CD4-positive, CD25-positive, alpha-beta regulatory T cell (primary cell): ENCODE measurements at regions not wholly inside any gene's neighbourhood (a gene's known extent, or its start where the extent isn't known, plus 50 kb on each side); places are given as distances from the start of the nearest gene placed in this dataset.
A peak's percentile ranks its signal among the peaks of the same experiment; 100 is the strongest.

Source experiments
- ATAC-seq, 2 donors: fragments of 150-1000 bp; cut with Tn5 transposase; one replicate each; pipeline ENCODE4 v1.10.0; 2021; ENCODE audit warnings: low read depth in 2 of 2, moderate number of reproducible peaks in 2 of 2, moderate library complexity in 1 of 2
- DNase-seq, 3 donors: peaks; one replicate each; pipeline versions ENCODE4 v3.0.0 to v3.0.0-alpha.2; 2012 to 2022; ENCODE audit warnings: mixed read lengths in 1 of 3
- H3K27ac ChIP-seq: one replicate; pipeline ENCODE4 v1.7.0; 2013; ENCODE audit warnings: mild to moderate bottlenecking, low read length; ENCODE audit not compliant: insufficient read depth, poor library complexity, severe bottlenecking
- H3K27me3 ChIP-seq: one replicate; pipeline ENCODE4 v1.7.0; 2013; ENCODE audit warnings: low read length; ENCODE audit not compliant: control insufficient read depth, insufficient read depth
- H3K36me3 ChIP-seq: one replicate; pipeline ENCODE4 v1.7.0; 2013; ENCODE audit warnings: mild to moderate bottlenecking, low read length, moderate library complexity; ENCODE audit not compliant: control insufficient read depth, insufficient read depth
- H3K4me1 ChIP-seq: 2 replicates; pipeline ENCODE4 v1.7.0; 2013; ENCODE audit warnings: mild to moderate bottlenecking, low read length; ENCODE audit not compliant: insufficient read depth, control insufficient read depth, poor library complexity, severe bottlenecking
- H3K4me3 ChIP-seq: one replicate; pipeline ENCODE4 v1.7.0; 2013; ENCODE audit warnings: low read depth, mild to moderate bottlenecking, low read length, moderate library complexity
- H3K9me3 ChIP-seq, 2 experiments: 1 replicate in 1 of 2; 2 replicates in 1 of 2; pipeline ENCODE4 v1.7.0; 2013; ENCODE audit warnings: low read length in 2 of 2, mild to moderate bottlenecking in 1 of 2, moderate library complexity in 1 of 2; ENCODE audit not compliant: control insufficient read depth in 2 of 2
- H3K27ac Mint-ChIP-seq, 3 donors: one replicate each; pipeline ENCODE4 v1.8.0; 2020 to 2022; ENCODE audit warnings: mild to moderate bottlenecking in 3 of 3, mixed read lengths in 3 of 3, moderate library complexity in 2 of 3
- H3K27me3 Mint-ChIP-seq: one replicate; pipeline ENCODE4 v1.8.0; 2022; ENCODE audit warnings: mild to moderate bottlenecking, mixed read lengths
- H3K36me3 Mint-ChIP-seq: one replicate; pipeline ENCODE4 v1.8.0; 2020; ENCODE audit warnings: mixed read lengths
- H3K4me1 Mint-ChIP-seq, 4 donors: one replicate each; pipeline ENCODE4 v1.8.0; 2020 to 2022; ENCODE audit warnings: mixed read lengths in 4 of 4, mild to moderate bottlenecking in 1 of 4
- H3K4me3 Mint-ChIP-seq, 4 donors: one replicate each; pipeline ENCODE4 v1.8.0; 2020 to 2022; ENCODE audit warnings: mild to moderate bottlenecking in 4 of 4, mixed read lengths in 4 of 4, moderate library complexity in 3 of 4
- H3K9me3 Mint-ChIP-seq, 7 donors: one replicate each; pipeline ENCODE4 v1.8.0; 2020 to 2022; ENCODE audit warnings: mixed read lengths in 7 of 7, mild to moderate bottlenecking in 3 of 7, moderate library complexity in 2 of 7

DNA sequence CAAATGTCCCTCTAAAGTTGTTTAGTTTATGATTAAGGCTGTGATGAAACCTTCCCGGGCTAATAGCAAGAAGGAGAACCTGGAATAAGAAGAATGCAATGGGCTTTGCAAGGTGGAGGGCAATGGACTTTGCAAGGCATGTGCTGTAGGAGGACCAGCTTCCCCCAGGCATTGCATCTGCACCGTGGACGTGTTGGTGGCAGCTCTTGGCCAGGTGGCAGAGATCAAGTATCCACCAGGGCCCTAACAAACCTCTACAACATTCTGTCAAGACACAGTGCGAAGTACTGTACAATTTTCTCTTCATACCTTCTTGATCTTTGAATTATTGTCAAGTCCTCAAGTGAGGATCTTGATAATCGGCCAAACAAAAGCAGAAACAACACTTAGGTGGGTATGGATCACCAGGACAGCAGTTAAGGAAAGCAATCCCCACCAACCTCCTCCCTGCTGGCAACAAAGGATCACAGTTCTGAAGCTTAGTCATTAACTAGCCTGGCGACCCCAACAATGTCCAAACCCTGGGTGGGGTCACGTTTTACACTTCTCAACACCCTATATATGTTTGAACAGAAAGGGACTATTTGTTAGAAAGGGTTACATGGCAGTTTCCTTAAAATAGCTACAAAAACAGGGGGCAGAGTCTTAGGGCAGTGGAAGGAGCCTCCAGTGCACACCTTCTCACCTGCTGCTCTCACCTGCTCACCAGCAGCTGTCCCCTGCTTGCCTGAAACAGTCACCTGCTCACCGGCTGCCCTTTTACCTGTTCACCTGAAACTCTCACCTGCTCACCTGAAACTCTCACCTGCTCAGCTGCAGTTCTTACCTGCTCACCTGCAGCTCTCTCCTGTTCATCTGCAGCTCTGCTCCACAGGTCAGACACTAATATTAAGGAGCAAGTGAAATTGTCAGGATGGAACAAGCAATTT is 137.9 kb upstream of the LIPC start:
- Mint-ChIP-seq H3K9me3 (peaks cover 0 to 3% (median 1%) of the 10 kb centered on the region in 7 donors), H3K27ac (peak overlapping the region in 1 of 3 donors; percentile 32), H3K36me3 (no peaks in the 10 kb centered on the region), H3K4me3 (no peak overlapping the region), H3K27me3 (peaks cover 4% of the 10 kb centered on the region), H3K4me1 (peaks cover 0 to 7% (median 0%) of the 10 kb centered on the region in 4 donors)
- Histone ChIP-seq H3K27ac (no peak overlapping the region), H3K9me3 (no peaks in the 10 kb centered on the region), H3K4me3 (no peak overlapping the region), H3K27me3 (peaks cover 2% of the 10 kb centered on the region), H3K4me1 (no peaks in the 10 kb centered on the region), H3K36me3 (no peaks in the 10 kb centered on the region)
- DNase-seq = no peak
- ATAC-seq = no peak

DNA sequence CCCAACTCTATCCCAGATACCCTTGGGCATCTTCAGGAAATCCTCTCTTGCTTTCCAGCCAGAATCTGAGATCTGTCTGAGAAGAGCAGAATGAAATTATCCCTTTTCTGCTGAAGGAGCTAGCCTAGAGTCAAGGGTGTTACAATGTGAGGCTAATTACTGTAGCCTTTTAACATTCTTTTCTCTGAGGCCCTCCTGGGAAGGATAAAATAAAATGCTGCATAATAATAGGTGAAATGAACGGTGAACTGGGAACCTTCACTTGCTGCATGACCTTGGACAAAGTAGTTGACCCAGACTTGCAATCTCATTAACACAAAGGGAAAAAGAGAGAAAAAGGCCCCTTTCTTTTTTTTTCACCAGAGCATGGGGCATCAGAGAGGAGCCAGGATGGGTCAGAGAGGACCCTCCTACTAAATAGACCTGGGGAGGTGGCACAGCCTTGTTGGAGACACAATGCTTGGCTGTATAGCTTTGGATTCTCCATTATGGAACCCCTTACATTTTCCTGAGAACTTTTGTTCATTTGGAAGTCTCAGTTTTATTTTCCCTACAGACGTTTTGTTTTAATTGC is 137.0 kb upstream of the LIPC start:
- peak overlapping the region in 1 of 3 donors; percentile 32 for H3K27ac Mint-ChIP-seq

DNA sequence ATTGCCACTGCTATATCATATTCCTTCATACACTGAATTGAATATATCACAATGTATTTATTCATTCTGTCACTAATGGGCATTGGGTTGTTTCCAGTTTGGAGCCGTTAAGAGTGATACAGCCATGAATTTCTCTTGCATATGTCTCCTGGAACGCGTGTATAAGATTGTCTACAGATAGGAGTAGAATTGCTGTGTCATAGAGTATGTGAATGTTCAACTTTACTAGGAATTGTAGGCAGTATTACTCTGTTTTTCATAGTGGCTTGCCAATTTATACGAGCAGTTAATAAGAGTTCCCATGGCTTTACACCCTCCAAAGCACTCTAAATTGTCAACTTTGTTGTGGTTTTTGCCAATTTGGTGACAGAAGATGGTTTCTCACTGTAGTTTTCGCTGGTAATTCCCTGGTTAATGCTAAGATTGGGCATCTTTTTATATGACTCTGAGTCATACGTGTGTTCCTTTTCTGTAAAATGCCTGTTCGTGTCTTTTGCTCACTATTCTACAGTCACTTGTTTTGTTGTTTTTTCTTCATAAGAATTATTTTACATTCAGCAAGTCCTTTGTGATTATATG is 136.1 kb upstream of the LIPC start:
- no peaks in the 10 kb centered on the region for H3K4me1 ChIP-seq
- peaks cover 2% of the 10 kb centered on the region for H3K27me3 ChIP-seq
- H3K36me3 ChIP-seq = no peaks in the 10 kb centered on the region
- no peaks in the 10 kb centered on the region for H3K9me3 ChIP-seq
- Mint-ChIP-seq H3K27ac (no peak overlapping the region), H3K4me3 (no peak overlapping the region), H3K27me3 (peaks cover 10% of the 10 kb centered on the region), H3K36me3 (no peaks in the 10 kb centered on the region), H3K9me3 (peaks cover 0 to 3% (median 1%) of the 10 kb centered on the region in 7 donors), H3K4me1 (peaks cover 0 to 4% (median 0%) of the 10 kb centered on the region in 4 donors)
- no peak overlapping the region for H3K27ac ChIP-seq
- no peak for ATAC-seq
- no peak for DNase-seq
- H3K4me3 ChIP-seq = no peak overlapping the region

More for the DNA sequence above, 137.0 kb upstream of the LIPC start:
- Histone ChIP-seq H3K9me3 (no peaks in the 10 kb centered on the region), H3K4me1 (no peaks in the 10 kb centered on the region), H3K27me3 (peaks cover 2% of the 10 kb centered on the region), H3K36me3 (no peaks in the 10 kb centered on the region), H3K27ac (no peak overlapping the region), H3K4me3 (no peak overlapping the region)
- ATAC-seq (no peak), DNase-seq (no peak)
- peaks cover 0 to 3% (median 1%) of the 10 kb centered on the region in 7 donors for H3K9me3 Mint-ChIP-seq
- no peak overlapping the region for H3K4me3 Mint-ChIP-seq
- H3K36me3 Mint-ChIP-seq = no peaks in the 10 kb centered on the region
- H3K4me1 Mint-ChIP-seq = peaks cover 0 to 7% (median 0%) of the 10 kb centered on the region in 4 donors
- peaks cover 6% of the 10 kb centered on the region for H3K27me3 Mint-ChIP-seq

DNA sequence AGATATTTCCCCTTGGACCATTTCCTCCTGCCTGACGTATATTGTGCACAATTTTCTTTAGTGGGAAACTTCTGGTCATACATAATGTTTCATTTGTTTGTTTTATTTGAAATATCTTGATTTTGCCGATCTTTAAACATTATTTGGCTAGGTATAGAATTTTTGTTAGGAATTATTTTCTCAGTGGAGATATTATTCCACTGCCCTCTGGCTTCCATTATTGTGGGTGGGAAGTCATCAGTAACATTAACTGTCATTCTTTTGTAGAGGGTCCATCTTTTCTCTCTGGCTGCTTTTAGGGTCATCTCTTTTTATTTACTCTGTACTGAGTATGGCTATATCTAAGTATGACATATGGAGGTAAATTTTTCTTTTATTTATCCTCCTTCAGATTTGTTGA is 135.5 kb upstream of the LIPC start:
- H3K27ac Mint-ChIP-seq = no peak overlapping the region
- peaks cover 0 to 2% (median 0%) of the 10 kb centered on the region in 4 donors for H3K4me1 Mint-ChIP-seq
- Histone ChIP-seq H3K4me1 (no peaks in the 10 kb centered on the region), H3K9me3 (no peaks in the 10 kb centered on the region), H3K4me3 (no peak overlapping the region), H3K27ac (no peak overlapping the region), H3K36me3 (no peaks in the 10 kb centered on the region), H3K27me3 (peaks cover 2% of the 10 kb centered on the region)
- DNase-seq (no peak), ATAC-seq (no peak)
- H3K27me3 Mint-ChIP-seq = peaks cover 7% of the 10 kb centered on the region
- no peak overlapping the region for H3K4me3 Mint-ChIP-seq
- H3K36me3 Mint-ChIP-seq = no peaks in the 10 kb centered on the region
- peaks cover 0 to 3% (median 1%) of the 10 kb centered on the region in 7 donors for H3K9me3 Mint-ChIP-seq

DNA sequence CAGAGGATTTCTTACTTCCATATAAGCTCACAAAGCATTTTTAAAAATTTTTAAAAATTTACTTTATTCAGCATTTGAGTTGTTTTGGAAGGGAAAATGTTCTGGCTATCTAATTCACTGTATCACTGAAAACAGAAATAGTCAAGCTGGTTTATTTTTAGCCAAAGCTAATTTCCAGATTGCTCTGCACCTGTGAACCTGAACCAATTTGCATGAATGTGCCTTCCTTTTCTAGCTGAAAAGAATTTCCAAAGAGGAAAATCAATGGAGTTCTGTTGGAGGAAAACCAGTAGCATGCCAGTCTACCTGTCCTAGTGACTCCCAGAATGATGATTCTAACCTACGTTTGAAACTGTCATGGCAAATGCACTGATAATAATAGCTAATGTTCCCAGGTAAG is 134.2 kb upstream of the LIPC start:
- no peak for ATAC-seq
- H3K36me3 ChIP-seq = no peaks in the 10 kb centered on the region
- Mint-ChIP-seq H3K4me1 (peaks cover 0 to 3% (median 0%) of the 10 kb centered on the region in 4 donors), H3K27me3 (peaks cover 12% of the 10 kb centered on the region), H3K27ac (no peak overlapping the region), H3K36me3 (no peaks in the 10 kb centered on the region), H3K4me3 (no peak overlapping the region), H3K9me3 (peaks cover 0 to 3% (median 1%) of the 10 kb centered on the region in 7 donors)
- H3K4me3 ChIP-seq = no peak overlapping the region
- DNase-seq = no peak
- no peak overlapping the region for H3K27ac ChIP-seq
- H3K27me3 ChIP-seq = peaks cover 2% of the 10 kb centered on the region
- no peaks in the 10 kb centered on the region for H3K9me3 ChIP-seq
- no peaks in the 10 kb centered on the region for H3K4me1 ChIP-seq

DNA sequence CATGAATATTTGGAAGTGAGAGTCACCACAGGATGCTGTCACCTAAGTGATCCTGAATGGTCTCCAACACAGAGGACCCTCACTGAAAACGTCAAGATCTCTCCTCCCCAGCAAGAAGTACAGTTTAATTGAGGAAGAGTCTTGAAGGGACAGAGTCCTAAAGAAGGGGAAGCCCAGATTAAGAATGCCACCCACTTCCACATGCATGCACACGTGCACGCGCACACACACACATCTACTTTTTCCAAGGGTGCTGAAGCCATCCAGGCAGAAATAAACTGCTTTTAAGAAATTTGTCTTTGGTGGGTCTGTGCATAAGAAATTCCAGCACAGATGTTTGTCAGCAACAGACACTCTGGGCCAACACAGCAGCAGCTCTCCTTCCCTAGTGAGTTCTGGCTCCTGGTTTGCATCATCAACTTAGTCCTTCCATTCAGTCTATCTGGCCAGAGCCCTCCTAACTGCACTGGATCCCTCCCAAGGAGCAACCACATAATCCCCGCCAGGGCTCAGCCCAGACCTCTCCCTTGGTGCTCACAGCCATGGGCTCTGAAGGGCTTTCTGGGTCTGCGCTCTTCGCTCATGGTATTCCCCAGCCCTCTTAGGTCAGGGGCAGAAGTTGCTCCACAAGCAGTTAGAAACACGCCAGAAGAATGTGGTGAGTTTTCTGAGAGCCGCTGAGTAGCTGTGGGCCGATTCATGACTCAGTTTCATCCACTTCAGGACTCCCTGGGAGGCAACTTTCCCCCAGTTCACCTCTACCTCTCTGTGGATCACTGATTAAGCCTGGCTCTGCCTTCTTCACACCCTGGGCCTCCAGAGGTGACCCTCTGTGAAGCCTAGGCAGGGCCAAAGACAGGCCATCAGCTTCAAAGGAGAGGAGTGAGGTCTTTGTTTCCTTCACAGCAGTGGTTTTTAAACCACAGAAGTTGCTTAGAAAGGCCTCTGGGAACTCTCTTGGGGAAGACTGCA is 132.6 kb upstream of the LIPC start:
- Histone ChIP-seq H3K36me3 (no peaks in the 10 kb centered on the region), H3K27ac (no peak overlapping the region), H3K27me3 (peaks cover 2% of the 10 kb centered on the region), H3K9me3 (no peaks in the 10 kb centered on the region), H3K4me3 (no peak overlapping the region), H3K4me1 (no peaks in the 10 kb centered on the region)
- no peak for DNase-seq
- Mint-ChIP-seq H3K4me3 (no peak overlapping the region), H3K27me3 (peaks cover 12% of the 10 kb centered on the region), H3K4me1 (peaks cover 0 to 8% (median 0%) of the 10 kb centered on the region in 4 donors), H3K9me3 (peaks cover 0 to 3% (median 1%) of the 10 kb centered on the region in 7 donors), H3K27ac (no peak overlapping the region), H3K36me3 (no peaks in the 10 kb centered on the region)
- ATAC-seq = no peak

DNA sequence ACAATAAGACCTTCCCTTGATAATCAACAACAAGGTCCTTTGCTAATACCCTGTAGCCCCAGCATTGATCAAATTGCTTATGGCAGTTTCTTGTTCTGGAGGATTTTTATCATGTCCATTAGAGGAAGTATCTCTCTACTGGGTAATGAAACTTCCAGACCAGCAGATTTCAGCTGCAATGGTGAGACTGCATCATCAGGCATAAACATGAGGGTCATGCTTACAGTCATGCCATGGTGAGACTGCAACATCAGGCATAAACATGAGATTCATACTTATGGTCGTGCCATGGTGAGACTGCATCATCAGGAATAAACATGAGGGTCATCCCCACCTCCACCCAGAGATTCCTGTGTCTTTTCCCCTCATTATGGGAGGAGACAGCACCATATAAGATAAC is 129.0 kb upstream of the LIPC start:
- ATAC-seq (no peak), DNase-seq (no peak)
- Mint-ChIP-seq H3K4me3 (no peak overlapping the region), H3K27me3 (peaks cover 12% of the 10 kb centered on the region), H3K27ac (peak overlapping the region in 1 of 3 donors; percentile 6), H3K9me3 (peaks cover 0 to 3% (median 0%) of the 10 kb centered on the region in 7 donors), H3K36me3 (no peaks in the 10 kb centered on the region), H3K4me1 (peaks cover 0 to 11% (median 6%) of the 10 kb centered on the region in 4 donors)
- Histone ChIP-seq H3K9me3 (no peaks in the 10 kb centered on the region), H3K4me3 (no peak overlapping the region), H3K27me3 (no peaks in the 10 kb centered on the region), H3K36me3 (no peaks in the 10 kb centered on the region), H3K27ac (no peak overlapping the region), H3K4me1 (no peaks in the 10 kb centered on the region)
